Skin of body (tissue), 1 donor: ENCODE measurements at regions not wholly inside any gene's neighbourhood (a gene's known extent, or its start where the extent isn't known, plus 50 kb on each side); places are given as distances from the start of the nearest gene placed in this dataset.
"Not testable (repeated sequence)": the region's sequence is repeated elsewhere in the genome, so short reads cannot be mapped to it uniquely, and the experiment has no call there.

Experiments
- DNase-seq: peaks from one replicate; lab custom pipeline; 2025; lab: John Stamatoyannopoulos, UW

GRCh38 chr7:69443136-69443535 is 155.1 kb upstream of the AUTS2 start:
- DNase-seq, result no peak

DNA sequence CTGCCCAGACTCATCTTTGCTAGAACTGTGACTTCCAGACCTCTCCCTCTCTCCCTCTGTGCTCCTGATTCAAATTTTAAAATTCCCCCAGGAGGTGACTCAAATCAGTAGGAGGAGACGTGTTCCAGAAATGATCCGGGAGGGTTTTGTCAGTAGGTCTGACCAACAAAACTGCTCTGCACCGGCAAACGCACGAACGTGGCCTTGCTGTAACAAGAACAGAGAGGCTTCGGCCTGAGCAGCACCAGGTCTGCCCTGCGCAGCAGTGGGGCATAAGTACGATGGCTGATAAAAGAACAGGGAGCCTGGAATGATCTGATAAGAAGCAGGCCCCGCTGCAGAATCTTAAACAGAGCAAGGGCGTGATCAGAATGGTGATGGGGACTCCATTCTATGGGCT is 152.7 kb upstream of the AUTS2 start:
- no peak for DNase-seq

DNA sequence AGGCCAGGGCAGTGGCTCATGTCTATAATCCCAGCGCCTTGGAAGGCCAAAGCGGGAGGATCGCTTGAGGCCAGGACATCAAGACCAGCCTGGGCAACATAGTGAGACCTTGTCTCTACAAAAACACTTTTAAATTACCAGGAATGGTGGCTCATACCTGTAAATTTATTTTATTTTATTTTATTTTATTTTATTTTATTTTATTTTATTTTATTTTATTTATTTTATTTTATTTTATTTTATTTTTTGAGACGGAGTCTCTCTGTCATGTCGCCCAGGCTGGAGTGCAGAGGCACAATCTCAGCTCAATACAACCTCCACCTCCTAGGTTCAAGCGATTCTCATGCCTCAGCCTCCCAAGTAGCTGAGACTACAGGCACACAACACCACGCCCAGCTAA is 152.1 kb upstream of the AUTS2 start:
- DNase-seq, result not testable (repeated sequence)

- DNase-seq, result peak; percentile 80
Measured at GRCh38 chr7:69448071-69448470, 150.2 kb upstream of the AUTS2 start.

DNA sequence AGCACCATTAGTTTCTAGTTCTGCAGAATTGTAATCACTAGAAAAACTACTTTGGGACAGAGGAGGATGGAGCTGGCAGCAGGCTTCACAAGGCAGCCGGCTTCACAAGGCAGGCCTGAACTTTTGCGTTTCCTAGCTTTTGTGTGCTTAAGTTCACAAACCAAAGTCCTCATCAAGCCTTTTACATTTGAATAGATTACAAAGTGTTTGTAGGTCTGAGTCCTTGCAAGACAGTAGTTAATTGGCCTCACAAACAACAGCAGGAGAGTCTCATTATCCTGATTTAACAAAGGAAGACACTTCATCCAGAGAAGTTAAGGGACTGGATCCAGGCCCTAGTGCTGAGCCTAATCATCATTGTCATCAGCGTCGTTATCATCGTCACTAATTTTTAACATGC is 147.8 kb upstream of the AUTS2 start:
- DNase-seq, result no peak

GRCh38 chr7:69451715-69452114 is 146.6 kb upstream of the AUTS2 start:
- DNase-seq, result no peak

DNA sequence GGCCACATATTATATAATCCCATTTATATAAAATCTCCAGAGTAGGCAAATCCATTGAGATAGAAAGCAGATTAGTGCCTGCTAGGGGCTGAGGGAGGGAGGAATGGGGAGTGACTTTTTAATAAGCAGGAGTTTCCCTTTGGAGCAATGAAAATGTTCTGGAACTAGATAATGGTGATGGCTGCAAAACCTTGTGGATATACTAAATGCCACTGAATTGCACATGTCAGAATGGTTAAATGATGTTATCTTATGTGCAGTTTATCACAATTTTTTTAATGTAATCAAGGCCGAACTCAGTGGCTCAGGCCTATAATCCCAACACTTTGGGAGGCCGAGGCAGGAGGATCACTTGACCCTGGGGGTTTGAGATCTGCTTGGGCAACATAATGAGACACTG is 145.5 kb upstream of the AUTS2 start:
- DNase-seq, result no peak

DNA sequence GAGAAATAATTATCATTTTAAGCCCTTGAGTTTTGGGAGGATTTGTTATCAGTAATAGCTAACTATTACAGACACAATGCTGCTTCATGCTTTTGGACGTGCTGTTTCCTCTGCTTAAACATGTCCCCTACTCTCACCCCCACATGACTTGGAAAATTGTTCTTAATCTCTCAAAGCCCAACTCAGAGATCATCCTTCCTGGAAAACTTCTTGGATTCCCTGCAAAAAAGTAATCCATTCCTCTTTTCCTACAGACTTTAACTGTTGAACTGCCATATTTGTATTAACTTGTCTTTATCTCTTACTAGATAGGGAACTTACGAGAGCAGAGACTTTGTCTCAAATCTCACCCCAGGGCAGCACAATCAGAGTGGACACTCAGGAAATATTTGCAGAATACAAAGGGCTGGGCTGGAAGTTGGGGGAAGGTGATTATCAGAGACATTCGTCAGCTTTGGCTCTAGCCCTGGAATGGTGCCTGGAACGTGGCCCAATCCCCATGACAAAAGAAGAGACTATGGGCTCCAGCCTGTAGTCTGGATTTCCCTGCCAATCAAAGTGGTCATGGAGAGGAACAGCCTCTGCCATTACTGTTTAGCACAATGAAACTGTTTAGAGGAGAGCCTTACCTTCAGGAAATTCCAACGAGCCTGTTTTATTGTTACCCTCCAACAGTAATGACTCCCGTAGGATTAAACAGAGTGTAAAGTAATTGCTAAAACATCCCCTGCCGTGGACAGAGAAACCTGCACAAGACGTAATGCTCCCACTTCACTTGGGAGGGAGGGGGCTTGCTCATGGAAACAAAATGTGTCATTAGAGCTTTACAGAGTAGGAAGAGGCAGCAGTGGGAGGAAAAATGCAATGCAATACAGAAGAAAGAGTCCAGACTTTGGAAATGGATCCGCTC is 140.4 kb upstream of the AUTS2 start:
- peak; percentile 78 for DNase-seq

DNA sequence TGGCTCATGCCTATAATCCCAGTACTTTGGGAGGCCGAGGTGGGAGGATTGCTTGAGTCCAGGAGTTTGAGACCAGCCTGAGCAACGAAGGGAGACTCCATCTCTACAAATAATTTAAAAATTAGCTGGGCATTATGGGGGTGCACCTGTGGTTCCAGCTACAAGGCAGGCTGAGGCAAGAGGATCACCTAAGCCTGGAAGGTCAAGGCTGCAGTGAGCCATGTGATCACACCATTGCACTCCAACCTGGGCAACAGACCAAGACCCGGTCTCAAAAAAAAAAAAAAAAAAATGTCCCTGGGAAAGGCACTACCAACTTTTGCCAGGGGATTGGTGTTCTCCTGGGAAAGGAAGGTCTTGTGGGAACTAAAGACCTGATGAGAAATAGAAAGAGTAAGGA is 134.2 kb upstream of the AUTS2 start:
- DNase-seq, result no peak

DNA sequence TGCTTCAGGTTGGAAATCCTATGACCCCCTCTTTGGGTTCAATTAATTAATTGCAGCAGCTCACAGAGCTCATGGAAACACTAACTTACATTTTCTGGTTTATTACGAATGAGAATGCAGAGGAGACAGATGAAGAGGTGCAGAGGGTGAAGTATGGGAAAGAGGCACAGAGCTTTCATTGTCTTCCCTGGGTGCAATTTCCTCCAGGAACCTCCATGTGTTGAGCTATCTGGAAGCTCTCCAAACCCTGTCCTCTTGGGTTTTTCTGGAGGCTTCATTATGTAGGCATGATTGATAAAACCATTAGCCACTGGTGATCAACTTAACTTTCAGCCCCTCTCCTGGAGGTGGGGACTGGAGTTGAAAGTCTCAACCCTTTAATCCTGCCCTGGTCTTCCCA is 133.0 kb upstream of the AUTS2 start:
- no peak for DNase-seq

DNA sequence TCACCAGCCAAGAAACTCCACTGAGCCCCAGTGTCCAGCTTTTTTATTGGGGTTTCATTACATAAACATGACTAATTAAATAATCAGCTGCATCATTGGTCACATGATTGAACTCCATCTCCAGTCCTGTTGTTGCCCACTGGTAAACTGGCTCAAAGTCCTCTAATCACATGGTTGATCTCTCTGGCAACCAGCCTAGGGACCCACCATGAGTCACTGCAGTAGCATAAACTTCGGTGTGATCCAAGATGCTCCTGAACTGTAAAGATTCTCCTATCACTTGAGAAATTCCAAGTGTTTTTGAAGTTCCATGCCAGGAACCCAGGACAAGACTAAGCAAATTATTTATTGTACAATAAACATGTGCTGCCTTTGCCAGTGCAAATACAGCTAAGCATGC is 130.4 kb upstream of the AUTS2 start:
- no peak for DNase-seq

DNA sequence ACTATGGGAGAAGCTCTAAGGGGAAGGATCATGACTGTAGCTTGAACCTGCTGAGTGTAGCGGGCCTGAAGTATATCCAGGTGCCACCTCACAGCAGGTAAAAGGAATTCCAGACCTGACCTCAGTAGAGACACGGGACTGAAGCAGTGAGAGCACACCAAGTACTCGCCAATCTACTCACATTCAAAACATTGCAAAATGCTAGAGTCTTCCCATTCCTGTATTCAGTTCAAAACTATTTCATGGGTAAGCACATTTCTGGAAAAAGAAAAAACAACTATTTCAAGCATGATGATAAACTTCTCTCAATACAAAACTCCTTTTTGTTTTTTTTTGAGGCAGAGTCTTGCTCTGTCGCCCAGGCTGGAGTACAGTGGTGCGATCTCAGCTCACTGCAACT is 121.9 kb upstream of the AUTS2 start:
- no peak for DNase-seq

GRCh38 chr7:69482676-69483075 is 115.6 kb upstream of the AUTS2 start:
- DNase-seq, result no peak

DNA sequence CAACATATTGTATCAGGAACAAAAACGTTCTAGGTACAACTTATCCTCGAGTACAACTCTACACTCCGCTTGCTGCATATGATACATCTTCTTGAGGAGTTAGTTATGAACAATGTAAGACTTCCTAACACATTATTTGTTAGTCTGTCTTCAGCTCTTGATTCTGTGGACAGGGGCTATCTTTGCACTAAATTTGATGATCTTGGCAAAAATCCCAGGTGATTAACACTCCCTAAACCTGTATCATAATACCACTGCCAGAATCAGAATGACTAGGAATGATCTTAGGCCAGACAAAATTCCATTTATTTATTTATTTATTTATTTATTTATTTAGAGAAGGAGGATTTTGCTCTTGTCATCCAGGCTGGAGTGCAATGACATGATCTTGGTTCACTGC is 108.7 kb upstream of the AUTS2 start:
- no peak for DNase-seq

DNA sequence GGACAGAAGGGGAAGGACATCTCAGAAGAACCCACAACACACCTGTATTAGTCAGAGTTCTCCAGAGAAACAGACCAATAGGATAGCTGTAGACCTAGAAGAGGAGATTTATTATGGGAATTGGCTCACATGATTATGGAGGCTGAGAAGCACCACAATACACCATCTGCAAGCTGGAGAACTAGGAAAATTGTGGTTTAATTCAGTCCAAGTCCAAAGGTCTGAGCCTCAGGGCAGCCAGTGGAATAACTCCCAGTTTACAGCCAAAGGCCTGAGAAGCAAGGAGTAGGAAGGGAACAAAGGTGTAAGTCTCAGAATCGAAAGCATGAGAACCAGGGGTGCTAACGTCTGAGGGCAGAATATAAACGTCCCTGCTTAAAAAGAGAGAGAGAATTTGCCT is 99.6 kb upstream of the AUTS2 start:
- no peak for DNase-seq

DNA sequence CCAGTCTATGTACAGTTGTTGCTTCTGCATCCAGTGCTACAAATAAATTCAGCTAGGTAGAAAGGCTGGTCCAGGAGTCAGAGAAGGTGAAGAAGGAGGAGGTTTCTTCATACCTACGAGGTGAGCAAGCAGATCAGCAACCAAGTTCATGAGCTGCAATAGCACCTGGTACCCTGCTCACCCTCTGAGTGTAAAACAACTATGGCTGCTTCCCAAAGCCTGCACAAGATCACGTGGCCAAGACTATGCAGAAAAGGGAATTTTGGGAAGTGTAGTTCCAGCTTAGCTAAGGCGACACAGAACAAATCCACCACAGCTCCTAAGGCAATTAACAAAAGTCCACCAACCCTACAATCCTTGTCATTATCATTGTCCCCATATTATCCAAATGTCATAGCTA is 95.9 kb upstream of the AUTS2 start:
- DNase-seq, result no peak

DNA sequence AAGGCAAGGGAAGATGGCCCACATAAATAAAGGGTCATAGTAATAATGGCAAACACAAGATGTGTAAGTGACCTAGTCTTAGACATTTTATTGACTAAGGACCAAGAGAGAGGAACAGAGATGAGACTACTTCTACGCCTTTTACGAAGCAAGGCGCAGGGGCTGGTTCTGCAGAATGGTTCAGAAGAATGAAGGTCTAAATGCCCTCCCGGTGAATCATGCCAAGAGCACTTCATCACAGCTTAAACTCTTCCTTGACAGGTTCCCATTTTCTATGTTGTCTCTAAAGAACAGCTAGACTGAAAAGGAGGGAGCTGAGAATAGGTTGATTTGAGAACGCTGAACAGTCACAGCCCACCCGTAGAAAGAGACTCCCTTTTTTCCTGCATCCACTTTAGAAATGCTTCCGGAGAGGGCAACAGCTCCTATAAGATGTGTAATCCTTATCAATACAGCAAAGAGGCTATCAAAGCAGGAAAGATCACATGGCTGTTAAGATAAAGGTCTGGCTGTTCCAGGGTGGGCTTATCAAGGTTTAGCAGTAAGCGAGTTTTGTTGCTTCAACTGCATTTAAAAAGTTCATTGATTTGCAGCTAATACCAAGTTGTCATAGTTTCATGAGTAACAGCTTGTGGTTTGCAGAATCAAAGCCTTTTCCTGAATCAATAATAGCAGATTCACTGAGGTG is 93.4 kb upstream of the AUTS2 start:
- no peak for DNase-seq

GRCh38 chr7:69508736-69509135 is 89.5 kb upstream of the AUTS2 start:
- no peak for DNase-seq

GRCh38 chr7:69510114-69510513 is 88.2 kb upstream of the AUTS2 start:
- DNase-seq, result no peak

GRCh38 chr7:69515495-69516212 is 82.6 kb upstream of the AUTS2 start:
- DNase-seq, result no peak

- no peak for DNase-seq
Measured at GRCh38 chr7:69516238-69516820, 81.9 kb upstream of the AUTS2 start.
